GM19240 (cell line): ENCODE measurements at regions not wholly inside any gene's neighbourhood (a gene's known extent, or its start where the extent isn't known, plus 50 kb on each side); places are given as distances from the start of the nearest gene placed in this dataset.
"Not testable (repeated sequence)": the region's sequence is repeated elsewhere in the genome, so short reads cannot be mapped to it uniquely, and the experiment has no call there.

ENCODE experiments used
- DNase-seq: peaks from one replicate; pipeline ENCODE4 v3.0.0; 2011; ENCODE audit warnings: low spot score; ENCODE audit not compliant: insufficient read length

GRCh38 chr9:31588756-31589155 lies 795.7 kb upstream of the ACO1 start:
- DNase-seq = no peak

- no peak for DNase-seq
Measured at GRCh38 chr9:31590091-31590490, 794.4 kb upstream of the ACO1 start.

GRCh38 chr9:31597086-31597485 lies 787.4 kb upstream of the ACO1 start:
- DNase-seq = not testable (repeated sequence)

- DNase-seq = no peak
Measured at GRCh38 chr9:31597977-31598376, 786.5 kb upstream of the ACO1 start.

GRCh38 chr9:31601666-31602065 lies 782.8 kb upstream of the ACO1 start:
- no peak for DNase-seq

- DNase-seq = no peak
Measured at GRCh38 chr9:31604531-31604930, 779.9 kb upstream of the ACO1 start.

- DNase-seq = no peak
Measured at GRCh38 chr9:31605164-31605563, 779.3 kb upstream of the ACO1 start.

GRCh38 chr9:31606678-31607077 lies 777.8 kb upstream of the ACO1 start:
- DNase-seq = no peak

- no peak for DNase-seq
Measured at GRCh38 chr9:31608416-31608815, 776.0 kb upstream of the ACO1 start.

- DNase-seq = no peak
Measured at GRCh38 chr9:31608881-31609280, 775.6 kb upstream of the ACO1 start.

- DNase-seq = no peak
Measured at GRCh38 chr9:31612336-31613030, 772.0 kb upstream of the ACO1 start.

- no peak for DNase-seq
Measured at GRCh38 chr9:31615966-31616365, 768.5 kb upstream of the ACO1 start.

- no peak for DNase-seq
Measured at GRCh38 chr9:31623511-31623910, 760.9 kb upstream of the ACO1 start.

GRCh38 chr9:31629292-31629691 lies 755.2 kb upstream of the ACO1 start:
- DNase-seq = no peak

GRCh38 chr9:31637265-31637664 lies 747.2 kb upstream of the ACO1 start:
- no peak for DNase-seq

- no peak for DNase-seq
Measured at GRCh38 chr9:31637861-31638260, 746.6 kb upstream of the ACO1 start.

- no peak for DNase-seq
Measured at GRCh38 chr9:31639451-31639850, 745.0 kb upstream of the ACO1 start.

GRCh38 chr9:31669311-31669710 lies 715.1 kb upstream of the ACO1 start:
- no peak for DNase-seq

GRCh38 chr9:31671011-31671410 lies 713.4 kb upstream of the ACO1 start:
- DNase-seq = no peak

GRCh38 chr9:31674264-31674663 lies 710.2 kb upstream of the ACO1 start:
- no peak for DNase-seq

- no peak for DNase-seq
Measured at GRCh38 chr9:31677415-31677814, 707.0 kb upstream of the ACO1 start.

- no peak for DNase-seq
Measured at GRCh38 chr9:31677877-31678276, 706.6 kb upstream of the ACO1 start.

GRCh38 chr9:31683116-31683515 lies 701.3 kb upstream of the ACO1 start:
- no peak for DNase-seq

- no peak for DNase-seq
Measured at GRCh38 chr9:31697956-31698355, 686.5 kb upstream of the ACO1 start.
